ENCODE measurements at regions not wholly inside any gene's neighbourhood (a gene's known extent, or its start where the extent isn't known, plus 50 kb on each side); places are given as distances from the start of the nearest gene placed in this dataset.

GRCh38 chr3:81307221-81307620, 454.2 kb downstream of the GBE1 start:
- Histone ChIP-seq H3K4me3 (no peak overlapping the region), H3K36me3 (no peaks in the 10 kb centered on the region), H3K9me3 (no peaks in the 10 kb centered on the region), H3K4me1 (no peaks in the 10 kb centered on the region), H3K27ac (no peak overlapping the region), H3K27me3 (no peaks in the 10 kb centered on the region)
- DNase-seq: no peak
- TF ChIP-seq EP300 (IDR thresholded peaks at IDR 0.05; ENCODE audit: low read depth) (no peak), POLR2A (IDR thresholded peaks at IDR 0.05) (no peak), POLR2AphosphoS5 (IDR thresholded peaks at IDR 0.05) (no peak)
- TF ChIP-seq, protein P1, sequence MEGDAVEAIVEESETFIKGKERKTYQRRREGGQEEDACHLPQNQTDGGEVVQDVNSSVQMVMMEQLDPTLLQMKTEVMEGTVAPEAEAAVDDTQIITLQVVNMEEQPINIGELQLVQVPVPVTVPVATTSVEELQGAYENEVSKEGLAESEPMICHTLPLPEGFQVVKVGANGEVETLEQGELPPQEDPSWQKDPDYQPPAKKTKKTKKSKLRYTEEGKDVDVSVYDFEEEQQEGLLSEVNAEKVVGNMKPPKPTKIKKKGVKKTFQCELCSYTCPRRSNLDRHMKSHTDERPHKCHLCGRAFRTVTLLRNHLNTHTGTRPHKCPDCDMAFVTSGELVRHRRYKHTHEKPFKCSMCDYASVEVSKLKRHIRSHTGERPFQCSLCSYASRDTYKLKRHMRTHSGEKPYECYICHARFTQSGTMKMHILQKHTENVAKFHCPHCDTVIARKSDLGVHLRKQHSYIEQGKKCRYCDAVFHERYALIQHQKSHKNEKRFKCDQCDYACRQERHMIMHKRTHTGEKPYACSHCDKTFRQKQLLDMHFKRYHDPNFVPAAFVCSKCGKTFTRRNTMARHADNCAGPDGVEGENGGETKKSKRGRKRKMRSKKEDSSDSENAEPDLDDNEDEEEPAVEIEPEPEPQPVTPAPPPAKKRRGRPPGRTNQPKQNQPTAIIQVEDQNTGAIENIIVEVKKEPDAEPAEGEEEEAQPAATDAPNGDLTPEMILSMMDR (IDR thresholded peaks at IDR 0.05): no peak
- 92 to 98% methylated on average over 1 of the region's 1 CpG for whole genome bisulfite sequencing, 2 donors (ENCODE audit: low coverage in 1 of 2)
- in situ Hi-C loops (cut with MboI; ENCODE audit: low pct_ligation_motif_present in 1 of 4, low pct_unique_long_range_greater_than_20kb in 1 of 4, low sequenced_read_pairs in 3 of 4) (no loop called here), intact Hi-C loops (cut with DNase I; ENCODE audit: low total_unique reads) (no loop called here)

DNA sequence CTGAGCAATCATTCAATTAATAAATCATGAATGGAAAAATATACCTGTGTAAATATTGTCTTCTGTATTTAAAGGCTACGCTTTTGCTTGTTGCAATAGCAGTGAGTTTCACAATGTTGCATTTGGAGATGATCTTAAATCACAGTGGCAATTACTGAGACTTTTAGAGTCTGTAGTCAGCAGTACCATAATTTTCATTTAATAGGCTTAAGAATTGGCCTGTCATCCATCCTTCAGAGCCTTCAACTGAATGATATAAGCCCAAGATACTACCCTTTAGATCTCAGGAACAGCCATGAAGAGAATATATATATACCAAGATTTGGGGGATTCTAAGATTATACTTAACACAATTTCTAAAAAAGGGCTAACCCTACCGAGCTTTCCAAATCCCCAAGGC, 458.1 kb downstream of the GBE1 start:
- intact Hi-C loops (cut with DNase I; ENCODE audit: low total_unique reads): no loop called here
- TF ChIP-seq EP300 (IDR thresholded peaks at IDR 0.05; ENCODE audit: low read depth): no peak
- TF ChIP-seq, protein P1 (IDR thresholded peaks at IDR 0.05): no peak
- no peak for TF ChIP-seq POLR2AphosphoS5 (IDR thresholded peaks at IDR 0.05)
- TF ChIP-seq POLR2A (IDR thresholded peaks at IDR 0.05): no peak
- H3K27me3 ChIP-seq: no peaks in the 10 kb centered on the region

GRCh38 chr3:81302045-81302444, 459.4 kb downstream of the GBE1 start:
- H3K4me1 ChIP-seq: no peaks in the 10 kb centered on the region

More for the DNA sequence above, 458.1 kb downstream of the GBE1 start:
- DNase-seq: no peak
- in situ Hi-C loops (cut with MboI; ENCODE audit: low pct_ligation_motif_present in 1 of 4, low pct_unique_long_range_greater_than_20kb in 1 of 4, low sequenced_read_pairs in 3 of 4): no loop called here
- no peak overlapping the region for H3K27ac ChIP-seq
- 73 to 79% methylated on average over 2 of the region's 2 CpGs for WGBS, 2 donors (ENCODE audit: low coverage in 1 of 2)
- H3K4me3 ChIP-seq: no peak overlapping the region
- no peaks in the 10 kb centered on the region for H3K4me1 ChIP-seq
- H3K9me3 ChIP-seq: no peaks in the 10 kb centered on the region
- H3K36me3 ChIP-seq: no peaks in the 10 kb centered on the region

DNA sequence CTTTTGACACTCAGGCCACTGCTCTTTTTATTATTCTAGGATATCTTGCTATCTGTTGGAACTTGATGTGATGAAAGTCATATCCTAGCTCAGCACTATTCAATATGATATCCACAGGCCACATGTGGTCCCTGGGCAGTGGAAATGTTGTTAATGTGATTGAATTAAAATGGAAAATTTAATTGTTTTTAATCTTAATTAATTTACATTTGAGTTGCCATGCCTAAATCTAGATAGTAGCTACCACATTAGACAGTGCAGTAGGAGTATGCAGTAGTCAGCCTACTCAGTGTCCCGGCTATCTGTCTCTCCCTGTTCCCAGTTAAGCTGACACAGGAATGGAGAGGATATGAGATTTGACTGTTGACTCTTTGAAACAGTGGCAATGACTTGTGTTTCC, 460.2 kb downstream of the GBE1 start:
- in situ Hi-C loops (cut with MboI; ENCODE audit: low pct_ligation_motif_present in 1 of 4, low pct_unique_long_range_greater_than_20kb in 1 of 4, low sequenced_read_pairs in 3 of 4): no loop called here
- WGBS, 2 donors (ENCODE audit: low coverage in 1 of 2): 57 to 75% methylated on average over 1 of the region's 1 CpG
- H3K9me3 ChIP-seq: no peaks in the 10 kb centered on the region
- H3K36me3 ChIP-seq: no peaks in the 10 kb centered on the region
- DNase-seq: no peak
- H3K4me1 ChIP-seq: no peaks in the 10 kb centered on the region
- TF ChIP-seq, protein P1 (IDR thresholded peaks at IDR 0.05): no peak
- TF ChIP-seq POLR2A (IDR thresholded peaks at IDR 0.05) (no peak), POLR2AphosphoS5 (IDR thresholded peaks at IDR 0.05) (no peak), EP300 (IDR thresholded peaks at IDR 0.05; ENCODE audit: low read depth) (no peak)
- H3K27me3 ChIP-seq: no peaks in the 10 kb centered on the region
- intact Hi-C loops (cut with DNase I; ENCODE audit: low total_unique reads): no loop called here
- H3K27ac ChIP-seq: no peak overlapping the region
- H3K4me3 ChIP-seq: no peak overlapping the region

More at GRCh38 chr3:81302045-81302444, 459.4 kb downstream of the GBE1 start:
- H3K27me3 ChIP-seq: no peaks in the 10 kb centered on the region
- DNase-seq: peak; percentile 19
- in situ Hi-C loops (cut with MboI; ENCODE audit: low pct_ligation_motif_present in 1 of 4, low pct_unique_long_range_greater_than_20kb in 1 of 4, low sequenced_read_pairs in 3 of 4): no loop called here
- intact Hi-C loops (cut with DNase I; ENCODE audit: low total_unique reads): no loop called here
- 0 to 17% methylated on average over 1 of the region's 1 CpG for WGBS, 2 donors (ENCODE audit: low coverage in 1 of 2)
- TF ChIP-seq POLR2A (IDR thresholded peaks at IDR 0.05) (no peak), EP300 (IDR thresholded peaks at IDR 0.05; ENCODE audit: low read depth) (no peak), POLR2AphosphoS5 (IDR thresholded peaks at IDR 0.05) (no peak)
- TF ChIP-seq, protein P1 (IDR thresholded peaks at IDR 0.05): peak; percentile 48 to 62 (median 60)
- no peaks in the 10 kb centered on the region for H3K36me3 ChIP-seq
- no peaks in the 10 kb centered on the region for H3K9me3 ChIP-seq
- no peak overlapping the region for H3K4me3 ChIP-seq
- H3K27ac ChIP-seq: no peak overlapping the region
